ENCODE measurements at regions not wholly inside any gene's neighbourhood (a gene's known extent, or its start where the extent isn't known, plus 50 kb on each side); places are given as distances from the start of the nearest gene placed in this dataset.
"Not testable (repeated sequence)": the region's sequence is repeated elsewhere in the genome, so short reads cannot be mapped to it uniquely, and the experiment has no call there.

- not testable (repeated sequence) for DNase-seq (ENCODE audit: low read depth, low spot score); H3K4me3 ChIP-seq (ENCODE audit: low read length); H3K9me3 ChIP-seq (ENCODE audit: control insufficient read depth, insufficient read depth, low read length); H3K4me1 ChIP-seq (ENCODE audit: control insufficient read depth, insufficient read depth, low read length); H3K27ac ChIP-seq (ENCODE audit: low read length); H3K27me3 ChIP-seq (ENCODE audit: control insufficient read depth, insufficient read depth, low read length); H3K36me3 ChIP-seq (ENCODE audit: control insufficient read depth, insufficient read depth, low read length)
- WGBS (ENCODE audit: insufficient coverage, insufficient read length) = no CpG with 5 or more reads among the region's 2 CpGs
These were observed 174.8 kb upstream of the NBPF9 start for GRCh38 chr1:149278156-149278555.

- H3K27me3 ChIP-seq (ENCODE audit: control insufficient read depth, insufficient read depth, low read length); DNase-seq (ENCODE audit: low read depth, low spot score); H3K4me1 ChIP-seq (ENCODE audit: control insufficient read depth, insufficient read depth, low read length); H3K4me3 ChIP-seq (ENCODE audit: low read length); H3K27ac ChIP-seq (ENCODE audit: low read length); H3K36me3 ChIP-seq (ENCODE audit: control insufficient read depth, insufficient read depth, low read length); H3K9me3 ChIP-seq (ENCODE audit: control insufficient read depth, insufficient read depth, low read length): not testable (repeated sequence)
These were observed 175.7 kb upstream of the NBPF9 start for GRCh38 chr1:149279015-149279414.

GRCh38 chr1:149279512-149279911 lies 176.2 kb upstream of the NBPF9 start:
- H3K4me1 ChIP-seq (ENCODE audit: control insufficient read depth, insufficient read depth, low read length); H3K36me3 ChIP-seq (ENCODE audit: control insufficient read depth, insufficient read depth, low read length); H3K4me3 ChIP-seq (ENCODE audit: low read length); DNase-seq (ENCODE audit: low read depth, low spot score); H3K27ac ChIP-seq (ENCODE audit: low read length); H3K27me3 ChIP-seq (ENCODE audit: control insufficient read depth, insufficient read depth, low read length); H3K9me3 ChIP-seq (ENCODE audit: control insufficient read depth, insufficient read depth, low read length): not testable (repeated sequence)
- WGBS (ENCODE audit: insufficient coverage, insufficient read length) = no CpG with 5 or more reads among the region's 2 CpGs

GRCh38 chr1:149284773-149285172 lies 181.4 kb upstream of the NBPF9 start:
- not testable (repeated sequence) for H3K9me3 ChIP-seq (ENCODE audit: control insufficient read depth, insufficient read depth, low read length); H3K27me3 ChIP-seq (ENCODE audit: control insufficient read depth, insufficient read depth, low read length)
- no CpG with 5 or more reads among the region's 4 CpGs for WGBS (ENCODE audit: insufficient coverage, insufficient read length)

DNA sequence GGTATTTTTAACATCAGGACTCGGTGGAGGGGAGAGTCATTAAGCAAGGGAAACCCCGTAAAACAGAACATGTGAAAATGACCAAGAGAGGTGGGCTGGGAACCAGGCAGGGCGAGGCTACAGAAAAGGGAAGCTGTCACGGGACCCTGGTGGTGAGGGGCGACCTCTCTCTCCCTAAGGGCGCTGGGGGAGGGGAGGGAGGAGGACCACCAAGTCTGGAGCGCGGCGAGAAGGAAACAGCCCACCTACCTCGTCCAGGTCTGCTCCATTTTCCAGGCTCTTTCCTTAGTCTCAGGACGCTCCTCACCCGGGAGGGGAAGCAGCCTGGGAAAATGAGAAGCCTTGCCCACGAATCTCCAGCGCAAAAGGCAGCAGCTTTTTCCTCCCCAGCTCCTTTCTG lies 181.9 kb upstream of the NBPF9 start:
- H3K4me3 ChIP-seq (ENCODE audit: low read length); H3K27me3 ChIP-seq (ENCODE audit: control insufficient read depth, insufficient read depth, low read length); H3K4me1 ChIP-seq (ENCODE audit: control insufficient read depth, insufficient read depth, low read length); H3K36me3 ChIP-seq (ENCODE audit: control insufficient read depth, insufficient read depth, low read length); H3K27ac ChIP-seq (ENCODE audit: low read length); DNase-seq (ENCODE audit: low read depth, low spot score); H3K9me3 ChIP-seq (ENCODE audit: control insufficient read depth, insufficient read depth, low read length): not testable (repeated sequence)
- WGBS (ENCODE audit: insufficient coverage, insufficient read length) = no CpG with 5 or more reads among the region's 14 CpGs

More at GRCh38 chr1:149284773-149285172, 181.4 kb upstream of the NBPF9 start:
- not testable (repeated sequence) for H3K27ac ChIP-seq (ENCODE audit: low read length); H3K4me1 ChIP-seq (ENCODE audit: control insufficient read depth, insufficient read depth, low read length); H3K36me3 ChIP-seq (ENCODE audit: control insufficient read depth, insufficient read depth, low read length); DNase-seq (ENCODE audit: low read depth, low spot score); H3K4me3 ChIP-seq (ENCODE audit: low read length)

GRCh38 chr1:149285638-149286037 lies 182.3 kb upstream of the NBPF9 start:
- DNase-seq (ENCODE audit: low read depth, low spot score) = not testable (repeated sequence)

DNA sequence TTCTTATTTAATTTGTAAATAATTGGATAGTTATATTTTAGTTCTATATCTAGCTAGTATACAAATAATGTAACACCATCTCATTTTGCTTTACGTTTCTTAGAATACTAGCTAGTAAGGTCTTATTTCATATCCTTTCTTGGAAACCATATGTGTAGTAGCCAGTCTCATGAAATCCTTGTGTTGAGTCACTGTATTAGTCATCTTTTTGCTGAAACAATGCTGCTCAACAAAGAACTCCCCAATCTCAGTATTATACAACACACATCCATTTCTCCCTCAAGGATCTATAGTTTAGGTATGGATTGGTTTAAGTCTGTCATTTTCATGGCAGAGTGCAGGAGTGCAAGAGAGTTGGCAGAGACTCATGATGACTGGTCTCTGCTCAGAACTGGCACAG lies 185.2 kb upstream of the NBPF9 start:
- H3K27ac ChIP-seq (ENCODE audit: low read length); H3K36me3 ChIP-seq (ENCODE audit: control insufficient read depth, insufficient read depth, low read length); H3K4me1 ChIP-seq (ENCODE audit: control insufficient read depth, insufficient read depth, low read length); H3K4me3 ChIP-seq (ENCODE audit: low read length); H3K9me3 ChIP-seq (ENCODE audit: control insufficient read depth, insufficient read depth, low read length); DNase-seq (ENCODE audit: low read depth, low spot score); H3K27me3 ChIP-seq (ENCODE audit: control insufficient read depth, insufficient read depth, low read length): not testable (repeated sequence)
- no CpG with 5 or more reads among the region's 1 CpG for WGBS (ENCODE audit: insufficient coverage, insufficient read length)

More at GRCh38 chr1:149285638-149286037, 182.3 kb upstream of the NBPF9 start:
- not testable (repeated sequence) for H3K4me1 ChIP-seq (ENCODE audit: control insufficient read depth, insufficient read depth, low read length); H3K36me3 ChIP-seq (ENCODE audit: control insufficient read depth, insufficient read depth, low read length); H3K9me3 ChIP-seq (ENCODE audit: control insufficient read depth, insufficient read depth, low read length); H3K4me3 ChIP-seq (ENCODE audit: low read length); H3K27me3 ChIP-seq (ENCODE audit: control insufficient read depth, insufficient read depth, low read length); H3K27ac ChIP-seq (ENCODE audit: low read length)
- WGBS (ENCODE audit: insufficient coverage, insufficient read length) = no CpG with 5 or more reads among the region's 38 CpGs

DNA sequence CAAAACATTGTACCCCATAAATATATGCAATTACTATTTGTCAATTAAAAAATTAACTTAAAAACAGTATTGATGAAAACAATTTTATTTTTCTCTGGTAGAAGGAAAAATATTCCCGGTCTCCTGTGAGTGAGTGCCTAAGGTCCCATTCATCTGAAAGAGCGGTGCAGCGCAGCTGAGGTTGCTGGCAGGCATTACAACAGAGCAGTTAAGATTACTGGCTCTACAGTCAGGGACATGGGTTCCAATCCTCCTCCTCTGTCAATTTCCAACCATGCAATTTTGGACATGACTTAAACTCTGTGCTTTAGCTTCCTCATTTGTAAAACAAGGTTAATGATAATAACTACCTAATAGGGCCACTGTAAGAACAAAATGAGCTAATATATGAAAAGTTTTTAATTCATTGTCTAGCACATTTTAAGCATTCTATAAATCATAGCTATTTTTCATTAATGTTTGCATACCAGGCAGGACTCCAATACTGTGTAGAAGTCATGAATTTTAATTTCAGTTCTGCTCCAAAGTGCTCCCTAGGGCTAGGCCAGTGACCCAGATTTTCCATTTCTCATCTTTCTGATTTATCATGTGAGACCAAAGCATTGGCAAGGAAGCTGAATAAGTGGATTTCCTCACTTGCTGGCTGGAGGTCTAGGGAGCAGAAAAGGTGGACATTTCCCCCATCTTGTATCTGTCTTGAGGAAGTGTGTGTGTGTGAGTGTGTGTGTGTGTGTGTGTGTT lies 174.2 kb upstream of the NBPF19 start:
- H3K9me3 ChIP-seq (ENCODE audit: control insufficient read depth, insufficient read depth, low read length); H3K4me3 ChIP-seq (ENCODE audit: low read length): not testable (repeated sequence)
- no CpG with 5 or more reads among the region's 3 CpGs for WGBS (ENCODE audit: insufficient coverage, insufficient read length)

GRCh38 chr1:149301282-149301681 lies 173.6 kb upstream of the NBPF19 start:
- no CpG with 5 or more reads among the region's 4 CpGs for WGBS (ENCODE audit: insufficient coverage, insufficient read length)
- H3K27ac ChIP-seq (ENCODE audit: low read length); H3K4me1 ChIP-seq (ENCODE audit: control insufficient read depth, insufficient read depth, low read length); H3K9me3 ChIP-seq (ENCODE audit: control insufficient read depth, insufficient read depth, low read length); H3K36me3 ChIP-seq (ENCODE audit: control insufficient read depth, insufficient read depth, low read length); DNase-seq (ENCODE audit: low read depth, low spot score); H3K4me3 ChIP-seq (ENCODE audit: low read length); H3K27me3 ChIP-seq (ENCODE audit: control insufficient read depth, insufficient read depth, low read length): not testable (repeated sequence)

More for the DNA sequence above, 174.2 kb upstream of the NBPF19 start:
- not testable (repeated sequence) for DNase-seq (ENCODE audit: low read depth, low spot score); H3K4me1 ChIP-seq (ENCODE audit: control insufficient read depth, insufficient read depth, low read length); H3K27me3 ChIP-seq (ENCODE audit: control insufficient read depth, insufficient read depth, low read length); H3K36me3 ChIP-seq (ENCODE audit: control insufficient read depth, insufficient read depth, low read length); H3K27ac ChIP-seq (ENCODE audit: low read length)

DNA sequence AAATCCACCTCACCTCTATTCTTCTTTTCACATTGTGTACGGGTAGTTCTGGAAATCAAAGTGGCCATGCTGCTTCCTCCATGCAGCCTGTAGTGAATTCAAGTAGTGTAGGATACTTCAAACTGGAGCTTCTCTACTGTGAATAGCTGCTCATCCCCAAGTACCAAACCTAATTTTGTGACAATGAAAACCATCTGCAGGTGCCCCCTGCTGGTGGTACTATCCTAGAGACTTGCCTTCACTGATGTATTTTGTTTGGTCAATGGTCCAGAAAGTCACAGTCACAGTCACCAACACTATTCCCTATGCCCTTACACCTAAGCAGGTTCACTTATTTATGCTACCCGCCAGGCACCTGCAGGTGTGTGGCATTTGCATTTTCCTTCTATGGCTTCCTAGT lies 170.0 kb upstream of the NBPF19 start:
- H3K4me3 ChIP-seq (ENCODE audit: low read length); DNase-seq (ENCODE audit: low read depth, low spot score); H3K27me3 ChIP-seq (ENCODE audit: control insufficient read depth, insufficient read depth, low read length); H3K4me1 ChIP-seq (ENCODE audit: control insufficient read depth, insufficient read depth, low read length); H3K36me3 ChIP-seq (ENCODE audit: control insufficient read depth, insufficient read depth, low read length); H3K9me3 ChIP-seq (ENCODE audit: control insufficient read depth, insufficient read depth, low read length); H3K27ac ChIP-seq (ENCODE audit: low read length): not testable (repeated sequence)
- WGBS (ENCODE audit: insufficient coverage, insufficient read length) = no CpG with 5 or more reads among the region's 2 CpGs

DNA sequence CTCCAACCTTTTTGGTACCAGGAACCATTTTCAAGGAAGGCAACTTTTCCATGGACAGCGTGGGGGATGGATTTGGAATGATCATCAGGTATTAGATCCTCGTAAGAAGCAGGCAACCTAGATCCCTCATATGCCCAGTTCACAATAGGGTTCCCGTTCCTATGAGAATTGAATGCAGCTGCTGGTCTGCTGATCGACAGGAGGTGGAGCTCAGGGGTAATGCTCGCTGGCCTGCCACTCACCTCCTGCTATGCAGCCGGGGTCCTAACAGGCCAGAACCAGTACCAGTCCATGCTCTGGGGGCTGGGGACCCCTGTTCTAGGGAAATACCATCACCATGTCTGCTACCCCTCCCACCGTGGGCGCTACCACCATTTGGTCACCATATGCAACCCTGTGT lies 167.2 kb upstream of the NBPF19 start:
- no CpG with 5 or more reads among the region's 8 CpGs for WGBS (ENCODE audit: insufficient coverage, insufficient read length)

More for the DNA sequence above, 167.2 kb upstream of the NBPF19 start:
- not testable (repeated sequence) for H3K4me1 ChIP-seq (ENCODE audit: control insufficient read depth, insufficient read depth, low read length); H3K4me3 ChIP-seq (ENCODE audit: low read length); H3K9me3 ChIP-seq (ENCODE audit: control insufficient read depth, insufficient read depth, low read length); H3K36me3 ChIP-seq (ENCODE audit: control insufficient read depth, insufficient read depth, low read length); H3K27me3 ChIP-seq (ENCODE audit: control insufficient read depth, insufficient read depth, low read length); DNase-seq (ENCODE audit: low read depth, low spot score); H3K27ac ChIP-seq (ENCODE audit: low read length)
